ENCODE measurements at regions not wholly inside any gene's neighbourhood (a gene's known extent, or its start where the extent isn't known, plus 50 kb on each side); places are given as distances from the start of the nearest gene placed in this dataset.

GRCh38 chr12:104815935-104816334 is 142.2 kb downstream of the SLC41A2 start:
- TF ChIP-seq CTCF (IDR thresholded peaks at IDR 0.05), result no peak
- no peak for TF ChIP-seq POLR2A (IDR thresholded peaks at IDR 0.05)

All from Peyer's patch (tissue), 4 donors.